HG02870 (cell line): ENCODE measurements at regions not wholly inside any gene's neighbourhood (a gene's known extent, or its start where the extent isn't known, plus 50 kb on each side); places are given as distances from the start of the nearest gene placed in this dataset.
"Not testable (repeated sequence)": the region's sequence is repeated elsewhere in the genome, so short reads cannot be mapped to it uniquely, and the experiment has no call there.

Experiments used
- ATAC-seq: cut with Tn5 transposase; IDR thresholded peaks from one replicate; pipeline ENCODE4 v1.9.1; 2021; ENCODE audit warnings: mild to moderate bottlenecking, moderate library complexity; ENCODE audit not compliant: unreplicated experiment

GRCh38 chr16:64089697-64090096 lies 1032.2 kb downstream of the CDH11 start:
- ATAC-seq, result no peak

- ATAC-seq, result no peak
Observed at GRCh38 chr16:64088838-64089237, 1033.0 kb downstream of the CDH11 start.

- no peak for ATAC-seq
Observed at GRCh38 chr16:64085296-64085695, 1036.6 kb downstream of the CDH11 start.

DNA sequence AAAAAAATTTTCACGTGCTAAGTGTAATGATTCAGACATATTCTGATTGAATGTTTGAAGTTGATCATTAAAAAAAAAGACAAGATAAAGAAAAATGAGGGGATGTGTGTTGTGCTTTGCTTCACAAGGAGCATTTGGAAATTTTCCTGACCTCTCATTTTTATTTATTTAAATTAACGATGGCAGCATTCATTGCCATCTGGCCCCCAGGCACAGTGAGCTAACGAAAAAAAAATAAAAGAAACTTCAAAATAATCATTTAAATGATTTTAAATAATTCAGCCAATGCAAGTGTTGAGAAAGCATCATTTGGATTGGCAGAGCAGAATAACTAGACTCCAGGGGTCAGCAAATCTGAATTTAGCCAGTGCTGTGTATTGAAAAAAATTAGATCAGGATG lies 1037.2 kb downstream of the CDH11 start:
- no peak for ATAC-seq

DNA sequence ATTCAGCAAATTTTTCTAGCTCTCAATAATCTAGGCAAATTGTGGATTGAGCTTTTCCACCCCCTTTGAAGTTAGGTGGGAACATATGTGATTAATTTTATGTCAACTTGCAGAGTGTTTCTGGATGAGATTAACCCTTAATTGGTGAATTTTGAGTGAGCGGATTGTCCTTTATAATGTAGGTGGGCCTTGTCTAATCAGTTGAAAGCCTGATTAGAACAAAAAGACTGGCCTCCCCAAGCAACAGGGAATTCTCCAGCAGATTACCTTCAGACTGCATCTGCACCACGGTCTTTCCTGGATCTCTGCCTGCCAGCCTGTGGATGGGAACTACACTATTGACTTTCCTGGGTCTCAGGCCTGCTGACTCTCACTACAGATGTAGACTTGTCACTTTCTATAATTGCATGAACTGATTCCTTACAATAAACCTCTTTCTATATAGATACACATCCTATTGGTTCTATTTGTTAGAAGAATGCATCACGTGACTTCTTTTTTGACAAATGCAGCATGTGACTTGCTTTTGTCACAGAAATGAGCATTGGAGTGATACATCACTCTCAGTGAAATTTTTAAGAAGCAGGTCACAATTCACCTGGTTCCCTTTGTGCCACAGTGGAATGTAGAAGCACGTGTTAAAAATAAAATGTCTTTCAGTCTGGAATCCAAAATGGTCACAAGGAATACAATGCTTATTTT lies 1038.3 kb downstream of the CDH11 start:
- ATAC-seq, result no peak

GRCh38 chr16:64077242-64077641 lies 1044.6 kb downstream of the CDH11 start:
- ATAC-seq, result peak; percentile 58

DNA sequence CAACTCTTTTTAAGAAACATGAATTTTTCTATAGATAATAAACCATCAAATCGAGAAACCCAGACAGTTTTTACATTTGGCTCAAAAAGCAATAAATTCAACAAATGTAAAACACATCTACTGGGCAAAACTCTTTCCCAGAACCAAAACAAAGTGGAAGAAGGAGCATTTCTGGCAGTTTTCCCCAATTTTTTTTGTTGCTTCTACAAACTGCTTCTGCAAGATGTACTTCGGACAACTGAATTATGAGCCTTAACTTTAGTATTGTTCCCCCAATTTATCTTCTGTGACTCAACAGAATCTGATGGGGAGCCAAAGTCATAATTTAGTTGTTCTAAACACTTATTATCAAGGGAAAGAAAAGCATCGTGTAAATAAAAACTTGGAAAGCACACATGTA lies 1047.2 kb downstream of the CDH11 start:
- ATAC-seq, result no peak

DNA sequence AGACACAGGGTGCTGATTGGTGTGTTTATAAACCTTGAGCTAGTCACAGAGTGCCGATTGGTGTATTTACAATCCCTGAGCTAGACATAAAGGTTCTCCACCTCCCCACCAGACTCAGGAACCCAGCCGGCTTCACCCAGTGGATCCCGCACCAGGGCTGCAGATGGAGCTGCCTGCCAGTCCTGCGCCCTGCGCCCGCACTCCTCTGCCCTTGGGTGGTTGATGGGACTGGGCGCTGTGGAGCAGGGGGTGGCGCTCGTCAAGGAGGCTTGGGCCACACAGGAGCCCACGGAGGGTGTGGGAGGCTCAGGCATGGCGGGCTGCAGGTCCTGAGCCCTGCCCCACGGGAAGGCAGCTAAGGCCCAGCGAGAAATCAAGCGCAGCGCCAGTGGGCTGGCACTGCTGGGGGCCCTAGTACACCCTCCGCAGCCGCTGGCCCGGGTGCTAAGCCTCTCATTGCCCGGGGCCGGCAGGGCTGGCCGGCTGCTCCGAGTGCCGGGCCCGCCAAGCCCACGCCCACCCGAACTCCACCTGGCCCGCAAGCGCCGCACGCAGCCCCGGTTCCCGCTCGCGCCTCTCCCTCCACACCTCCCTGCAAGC lies 1049.6 kb downstream of the CDH11 start:
- not testable (repeated sequence) for ATAC-seq

DNA sequence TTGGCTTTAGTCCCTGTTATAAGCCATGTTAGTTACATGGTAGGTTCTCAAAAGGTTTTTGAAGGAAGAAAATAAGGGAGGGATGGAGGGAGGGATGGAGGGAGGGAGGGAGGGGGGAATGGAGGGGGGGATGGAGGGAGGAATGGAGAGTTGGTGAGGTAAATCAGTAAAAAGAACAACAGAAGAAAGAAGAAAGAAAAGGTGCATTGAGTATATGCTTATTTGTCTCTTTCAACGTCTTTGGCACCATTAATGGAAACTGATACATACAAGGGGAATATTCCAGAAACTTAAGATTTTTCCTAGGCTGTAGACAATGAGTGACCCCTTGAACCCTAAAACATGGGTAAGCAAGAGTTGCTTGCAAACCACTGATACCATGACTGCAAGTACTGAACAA lies 1056.3 kb downstream of the CDH11 start:
- no peak for ATAC-seq

GRCh38 chr16:64061621-64062020 lies 1060.2 kb downstream of the CDH11 start:
- ATAC-seq, result no peak

DNA sequence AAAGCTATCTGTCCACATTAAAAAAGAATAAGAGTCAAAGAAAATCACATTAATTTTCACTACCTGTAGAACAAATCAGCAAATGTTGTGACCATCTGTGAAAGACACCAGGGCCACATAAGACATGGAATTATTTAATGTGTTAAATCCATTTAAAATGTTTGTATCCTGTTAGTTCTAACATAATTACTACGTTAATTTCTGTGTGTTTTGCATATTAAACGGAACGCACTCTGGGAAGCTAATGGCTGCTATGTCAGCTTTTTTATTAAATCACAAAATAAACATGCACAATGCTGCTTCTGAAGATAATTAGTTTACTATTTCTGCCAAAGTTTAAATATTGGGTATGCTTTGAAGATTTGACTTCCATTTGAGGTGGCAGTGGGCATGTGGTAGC lies 1061.2 kb downstream of the CDH11 start:
- ATAC-seq, result no peak

DNA sequence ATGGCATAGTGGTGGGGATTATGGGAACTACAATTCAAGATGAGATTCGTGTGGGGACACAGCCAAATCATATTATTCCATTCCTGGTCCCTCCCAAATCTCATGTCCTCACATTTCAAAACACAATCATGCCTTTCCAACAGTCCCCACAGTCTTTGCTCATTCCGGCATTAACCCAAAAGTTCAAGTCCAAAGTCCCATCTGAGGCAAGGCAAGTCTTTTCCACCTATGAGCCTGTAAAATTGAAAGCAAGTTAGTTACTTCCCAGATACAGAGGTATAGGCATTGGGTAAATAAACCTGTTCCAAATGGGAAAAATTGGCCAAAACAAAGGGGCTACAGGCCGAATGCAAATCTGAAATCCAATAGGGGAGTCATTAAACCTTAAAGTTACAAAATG lies 1063.2 kb downstream of the CDH11 start:
- no peak for ATAC-seq

DNA sequence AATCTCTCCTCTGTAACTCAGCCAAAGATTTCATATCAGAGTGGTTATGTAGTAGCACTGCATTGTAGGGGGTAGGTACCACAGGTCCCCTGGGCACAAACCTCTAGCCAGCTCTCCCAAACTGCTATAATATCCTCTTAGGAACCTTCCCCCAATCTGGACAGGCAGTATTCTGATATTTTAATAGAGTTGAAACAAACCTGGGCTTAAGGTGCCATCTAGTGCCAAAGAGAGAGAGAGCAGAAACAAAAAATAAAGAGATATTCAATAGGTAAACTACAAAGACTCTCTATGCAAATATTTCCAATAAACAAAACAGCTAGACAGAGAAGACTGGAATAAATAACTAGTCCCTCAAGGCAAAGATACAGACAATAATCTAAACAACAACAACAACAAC lies 1070.0 kb downstream of the CDH11 start:
- no peak for ATAC-seq

DNA sequence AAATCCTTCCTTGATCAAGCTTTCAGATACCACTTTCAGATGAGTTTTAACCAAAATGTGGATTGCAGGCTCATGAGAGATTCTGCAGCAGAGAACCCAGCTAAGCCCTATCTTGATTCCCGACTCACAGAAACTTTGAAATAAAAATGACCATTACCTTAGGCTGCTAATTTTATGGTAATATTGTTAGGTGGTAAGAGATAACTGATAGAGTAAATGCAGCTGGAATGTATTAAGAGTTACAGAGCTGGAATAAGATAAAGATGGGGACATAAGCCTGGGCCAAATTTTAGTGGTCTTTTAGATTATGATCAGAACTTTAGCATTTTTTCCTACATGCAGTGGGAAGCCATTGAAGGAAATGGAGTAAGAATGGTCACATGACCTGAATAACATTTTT lies 1074.0 kb downstream of the CDH11 start:
- ATAC-seq, result no peak

- ATAC-seq, result no peak
Observed at GRCh38 chr16:64047207-64047606, 1074.7 kb downstream of the CDH11 start.

DNA sequence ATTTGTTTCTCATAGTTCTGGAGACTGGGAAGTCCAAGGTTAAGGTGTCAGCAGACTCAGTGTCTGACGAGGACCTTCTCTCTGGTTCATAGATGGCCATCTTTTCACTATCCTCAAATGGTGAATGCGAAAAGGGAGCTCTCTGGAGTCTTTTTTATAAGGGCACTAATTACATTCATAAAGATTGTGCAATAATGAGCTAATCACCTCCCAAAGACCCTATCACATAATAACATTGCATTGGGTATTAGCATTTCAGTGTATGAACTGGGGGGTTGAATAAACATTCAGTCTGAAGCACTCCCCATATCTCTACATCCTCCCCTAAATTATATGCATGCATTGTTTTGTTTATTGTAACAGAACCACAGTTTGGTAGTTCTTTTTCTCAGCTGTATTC lies 1086.5 kb downstream of the CDH11 start:
- ATAC-seq, result no peak

- ATAC-seq, result no peak
Observed at GRCh38 chr16:64019339-64019738, 1102.5 kb downstream of the CDH11 start.

DNA sequence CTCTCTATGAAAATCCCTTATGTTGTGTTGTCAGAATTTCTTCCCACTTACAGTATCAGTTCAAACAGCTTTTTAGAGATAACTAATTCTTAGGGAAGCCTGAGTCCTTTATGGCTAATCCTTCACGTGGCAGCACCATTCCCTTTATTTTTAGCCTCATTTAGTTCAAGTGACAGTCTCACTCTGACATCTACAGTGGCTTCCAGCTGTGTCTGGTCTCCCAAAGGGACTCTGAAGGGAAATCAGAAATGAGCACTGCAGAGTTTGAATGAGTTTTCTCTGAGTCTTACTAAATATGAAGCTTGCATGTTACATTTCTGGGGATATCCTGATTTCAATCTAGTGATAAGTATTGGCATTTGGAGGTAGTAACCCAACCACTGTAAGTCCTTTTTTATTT lies 1104.1 kb downstream of the CDH11 start:
- ATAC-seq, result no peak

- no peak for ATAC-seq
Observed at GRCh38 chr16:64013856-64014255, 1108.0 kb downstream of the CDH11 start.

DNA sequence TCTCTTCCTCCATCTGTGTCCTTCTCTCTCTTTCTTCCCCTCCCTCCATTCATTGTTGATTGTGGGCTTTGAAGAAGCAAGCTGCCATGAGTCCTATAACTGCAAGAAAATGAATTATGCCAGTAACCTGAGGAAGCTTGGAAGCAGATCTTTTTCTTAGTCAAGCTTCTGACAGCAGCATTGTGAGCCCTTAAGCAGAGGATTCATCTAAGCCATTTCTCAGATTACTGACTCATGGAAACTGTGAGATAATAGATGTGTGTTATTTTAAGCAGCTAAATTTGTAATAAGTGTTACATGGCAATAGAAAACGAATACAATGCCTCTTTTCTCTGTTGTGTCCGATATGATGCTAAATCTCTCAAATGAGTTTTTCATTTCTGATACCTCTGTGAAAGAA lies 1109.7 kb downstream of the CDH11 start:
- ATAC-seq, result no peak

GRCh38 chr16:64011650-64012049 lies 1110.2 kb downstream of the CDH11 start:
- no peak for ATAC-seq

- no peak for ATAC-seq
Observed at GRCh38 chr16:64008131-64008530, 1113.7 kb downstream of the CDH11 start.

DNA sequence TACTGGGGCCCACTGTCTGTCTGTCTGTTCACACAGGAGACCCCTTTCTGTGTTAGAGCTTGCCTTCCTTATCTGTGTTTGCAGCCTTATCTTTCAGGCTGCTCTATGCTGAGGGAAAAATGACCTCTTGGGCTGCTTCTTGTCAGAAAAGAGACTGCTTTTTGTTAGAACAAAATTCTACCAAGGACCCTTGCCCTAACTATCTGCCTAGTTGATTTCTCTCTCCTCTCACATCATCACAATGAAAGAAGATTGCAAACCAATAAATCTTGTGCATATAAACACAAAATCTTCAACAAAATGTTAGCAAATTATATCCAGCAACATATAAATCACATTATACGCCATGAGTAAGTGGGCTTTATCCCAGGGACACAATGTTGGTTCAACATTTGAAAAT lies 1117.7 kb downstream of the CDH11 start:
- ATAC-seq, result no peak
